GM10248 (cell line): ENCODE measurements at regions not wholly inside any gene's neighbourhood (a gene's known extent, or its start where the extent isn't known, plus 50 kb on each side); places are given as distances from the start of the nearest gene placed in this dataset.

ENCODE experiments used
- CTCF ChIA-PET: fragments of 300-600 bp; sonication (Branson Sonifier 250); formaldehyde crosslinking; extraction: SDS; loops from one replicate; lab custom pipeline; 2021; ENCODE audit warnings: antibody characterized with exemption; lab: Yijun Ruan, JAX
- POLR2A ChIA-PET: fragments of 350-650 bp; sonication (Branson Sonifier 250); formaldehyde crosslinking; extraction: SDS; loops from one replicate; lab custom pipeline; 2020; ENCODE audit warnings: antibody characterized with exemption; lab: Yijun Ruan, JAX
- DNase-seq: peaks from one replicate; pipeline ENCODE4 v3.0.0; 2012; ENCODE audit errors: extremely low spot score
- CTCF ChIP-seq: IDR thresholded peaks from 2 replicates; pipeline ENCODE4 v1.5.1; 2012; ENCODE audit warnings: mild to moderate bottlenecking, low read depth; ENCODE audit errors: extremely low read depth, missing control alignments, control extremely low read depth

GRCh38 chr2:180555391-180555965 is 424.9 kb upstream of the UBE2E3 start:
- ChIA-PET CTCF (no interaction called here), POLR2A (no interaction called here)
- no peak for DNase-seq
- TF ChIP-seq CTCF, result no peak

GRCh38 chr2:180554330-180554729 is 426.1 kb upstream of the UBE2E3 start:
- ChIA-PET CTCF (interaction anchor here (0.9 kb wide), 1 partner anchor 28 kb away, joined by 3 read pairs; no protein-coding TSS in a partner anchor), POLR2A (no interaction called here)
- TF ChIP-seq CTCF, result no peak
- DNase-seq, result no peak

DNA sequence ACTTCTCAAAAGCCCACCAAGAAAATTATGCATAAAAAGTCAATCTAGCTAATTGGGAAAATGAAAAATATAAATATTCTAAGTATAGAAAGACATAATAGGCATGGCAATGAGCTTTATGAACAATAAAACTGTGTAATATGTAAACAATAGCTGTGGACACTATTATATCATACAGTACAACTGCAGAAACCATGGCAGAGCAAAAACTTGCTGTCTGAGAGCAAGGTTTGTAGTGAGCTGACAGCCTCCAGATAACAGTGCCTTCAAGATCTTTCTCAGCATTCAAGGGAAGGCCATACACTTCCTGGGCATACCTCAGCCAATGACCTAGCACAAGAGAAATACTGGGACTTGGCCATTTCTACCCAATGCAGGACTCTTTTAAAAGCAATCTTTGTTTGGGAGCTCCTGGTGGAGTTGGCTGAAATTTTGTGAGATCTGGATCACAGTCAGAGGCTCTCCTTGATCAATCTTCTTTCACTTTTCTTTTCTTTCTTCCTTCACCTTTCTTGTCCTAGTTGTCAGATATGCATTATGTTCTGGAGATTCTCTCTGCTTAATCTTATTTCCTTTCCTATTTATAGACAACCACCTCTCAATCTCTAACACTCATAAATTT is 427.2 kb upstream of the UBE2E3 start:
- no peak for DNase-seq
- no peak for TF ChIP-seq CTCF
- CTCF ChIA-PET, result interaction anchor here (0.9 to 1.0 kb wide), 2 partner anchors 13 to 29 kb away, joined by 3 read pairs; no protein-coding TSS in a partner anchor
- POLR2A ChIA-PET, result no interaction called here

GRCh38 chr2:180542511-180542910 is 437.9 kb upstream of the UBE2E3 start:
- CTCF ChIA-PET, result no interaction called here
- no peak for DNase-seq
- POLR2A ChIA-PET, result no interaction called here
- TF ChIP-seq CTCF, result no peak

- CTCF ChIA-PET, result interaction anchor here (1.0 to 1.2 kb wide), 2 partner anchors 12 to 17 kb away, joined by 3 read pairs; no protein-coding TSS in a partner anchor
- POLR2A ChIA-PET, result no interaction called here
- no peak for TF ChIP-seq CTCF
- DNase-seq, result no peak
Measured at GRCh38 chr2:180540761-180541160, 439.6 kb upstream of the UBE2E3 start.

GRCh38 chr2:180539541-180539940 is 440.9 kb upstream of the UBE2E3 start:
- no peak for DNase-seq
- TF ChIP-seq CTCF, result no peak
- ChIA-PET POLR2A (no interaction called here), CTCF (interaction anchor here (1.0 to 1.6 kb wide), 4 partner anchors 8 to 22 kb away, joined by 3 to 5 read pairs (median 4); no protein-coding TSS in a partner anchor)
